CD4-positive, alpha-beta T cell treated with Interleukin-10 for 1 hour (primary cell): ENCODE measurements at regions not wholly inside any gene's neighbourhood (a gene's known extent, or its start where the extent isn't known, plus 50 kb on each side); places are given as distances from the start of the nearest gene placed in this dataset.
"Not testable (repeated sequence)": the region's sequence is repeated elsewhere in the genome, so short reads cannot be mapped to it uniquely, and the experiment has no call there.

Experiments
- DNase-seq: peaks from one replicate; pipeline ENCODE4 v3.0.0-alpha.2; 2020

DNA sequence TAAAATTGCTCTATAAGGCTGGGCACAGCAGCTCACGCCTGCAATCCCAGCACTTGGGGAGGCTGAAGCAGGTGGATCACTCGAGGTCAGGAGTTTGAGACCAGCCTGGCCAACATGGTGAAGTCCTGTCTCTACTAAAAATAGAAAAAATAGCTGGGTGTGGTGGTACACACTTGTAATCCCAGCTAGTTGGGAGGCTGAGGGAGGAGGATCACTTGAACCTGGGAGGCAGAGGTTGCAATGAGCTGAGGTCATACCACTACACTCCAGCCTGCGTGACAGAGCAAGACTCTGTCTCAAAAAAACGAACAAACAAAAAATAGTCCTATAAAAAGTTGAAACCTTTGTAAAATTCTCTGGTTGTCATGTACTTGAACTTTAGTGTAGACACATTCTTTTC lies 93.0 kb upstream of the KIF26B start:
- DNase-seq, result not testable (repeated sequence)

DNA sequence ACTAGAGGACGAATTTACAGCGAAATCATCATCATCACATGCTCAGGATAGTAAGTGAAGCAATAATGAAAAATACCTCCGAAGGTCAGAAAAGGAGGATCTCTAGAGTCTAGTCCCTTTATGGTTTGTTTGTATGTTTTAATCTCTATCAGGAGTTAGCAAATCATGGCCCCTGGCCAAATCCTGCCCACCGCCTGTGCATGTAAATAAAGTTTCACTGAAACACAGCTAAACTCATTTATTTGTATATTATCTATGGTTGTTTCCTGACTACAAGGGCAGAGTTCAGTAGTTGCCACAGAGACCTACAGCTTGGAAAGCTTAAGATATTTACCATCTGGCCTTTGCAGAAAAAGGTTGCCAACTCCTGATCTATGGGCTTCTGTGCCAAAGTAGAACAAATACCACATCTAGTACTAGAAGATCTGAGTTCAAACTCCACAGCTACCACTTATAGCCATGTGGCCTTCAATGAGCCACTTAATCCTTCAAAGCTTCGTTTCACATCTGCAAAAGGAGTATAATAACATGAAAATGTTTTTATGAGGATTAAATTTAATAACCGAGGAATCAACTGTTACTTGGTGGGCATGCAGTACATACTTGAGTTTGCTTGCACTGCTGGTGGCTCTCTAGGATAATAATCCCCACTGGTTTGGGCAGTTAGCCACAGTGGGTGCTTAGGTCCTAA lies 94.0 kb upstream of the KIF26B start:
- DNase-seq, result no peak

DNA sequence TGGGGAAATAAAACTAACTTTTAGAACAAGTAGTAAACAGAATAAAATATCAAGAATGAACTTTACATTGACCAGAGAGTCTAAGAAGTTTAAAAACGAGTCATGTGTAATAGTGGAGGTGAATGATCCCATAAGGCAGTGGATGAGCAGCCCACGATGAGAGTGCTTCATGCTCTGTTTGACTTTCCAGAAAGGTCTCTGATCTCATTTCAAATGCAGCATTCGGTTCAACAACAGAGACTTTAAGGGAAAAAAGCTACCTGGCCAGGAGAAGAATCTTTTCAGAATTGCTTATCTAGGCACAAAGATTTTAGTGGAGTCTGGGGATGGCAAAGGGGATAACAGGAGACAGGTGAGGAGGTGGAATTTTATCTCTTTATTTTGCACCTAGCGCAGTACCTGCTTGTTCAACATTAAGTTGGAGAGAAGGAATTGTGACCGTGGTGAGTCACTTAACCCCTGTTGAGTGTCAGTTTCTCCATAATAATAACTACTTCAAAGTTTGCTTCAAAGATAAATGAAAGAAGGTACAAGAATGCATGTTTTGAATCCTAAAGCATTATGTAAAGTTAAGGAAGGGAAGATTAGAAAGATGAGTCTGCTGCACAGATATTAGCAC lies 94.9 kb upstream of the KIF26B start:
- no peak for DNase-seq

DNA sequence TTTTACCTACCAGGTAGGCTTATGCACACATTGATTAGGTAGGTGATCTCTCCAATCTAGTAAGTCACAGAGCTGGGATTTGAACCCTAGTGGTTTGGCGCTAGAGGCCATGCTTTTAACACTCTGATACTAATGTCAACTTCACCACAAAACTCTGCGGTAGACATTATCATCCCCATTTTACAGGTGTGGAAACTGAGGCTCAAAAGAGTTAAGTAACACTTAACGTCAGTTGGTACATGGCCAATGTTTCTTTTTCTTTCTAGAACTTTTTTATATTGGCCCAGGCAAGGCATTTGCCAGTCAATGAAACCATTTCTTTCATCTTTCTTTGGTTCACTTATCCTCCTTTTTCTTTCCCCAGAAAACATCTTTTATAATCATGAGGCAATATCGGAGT lies 95.9 kb upstream of the KIF26B start:
- DNase-seq, result no peak

DNA sequence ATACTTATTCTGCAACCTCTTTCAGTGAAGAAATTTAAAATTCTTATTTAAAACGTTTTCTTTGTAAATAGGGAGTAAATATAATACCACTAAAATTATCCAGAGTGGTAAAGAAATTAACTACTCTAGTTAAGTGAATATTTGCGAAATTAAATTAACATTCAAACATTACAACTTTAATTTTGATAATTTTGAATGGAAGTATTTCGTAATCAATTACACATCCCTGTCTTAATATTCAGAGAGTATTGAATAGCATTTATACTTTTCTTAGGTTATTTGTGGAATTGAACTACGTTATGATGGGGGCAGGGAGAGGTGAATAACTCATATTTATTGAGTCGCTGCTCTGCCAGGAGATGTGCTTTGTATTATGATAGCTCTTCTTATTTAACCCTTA lies 96.3 kb upstream of the KIF26B start:
- no peak for DNase-seq

DNA sequence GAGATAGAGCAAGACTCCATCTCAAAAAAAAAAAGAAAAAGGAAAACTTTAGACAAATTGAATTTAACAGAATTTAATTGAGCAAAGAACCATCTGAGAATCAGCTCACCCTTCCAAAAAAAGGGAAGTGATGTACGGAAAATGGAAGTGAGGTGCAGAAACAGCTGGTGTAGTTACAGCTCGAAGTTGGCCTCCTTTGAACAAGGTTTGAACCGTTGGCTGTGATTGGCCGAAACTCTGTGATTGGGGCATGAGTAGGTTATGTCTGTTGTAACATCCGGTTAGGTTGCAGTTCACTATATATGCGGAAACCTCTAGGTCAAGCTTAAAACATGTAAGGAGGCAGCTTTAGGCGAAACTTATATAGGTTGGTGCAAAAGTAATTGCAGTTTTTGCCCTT lies 97.9 kb upstream of the KIF26B start:
- no peak for DNase-seq

DNA sequence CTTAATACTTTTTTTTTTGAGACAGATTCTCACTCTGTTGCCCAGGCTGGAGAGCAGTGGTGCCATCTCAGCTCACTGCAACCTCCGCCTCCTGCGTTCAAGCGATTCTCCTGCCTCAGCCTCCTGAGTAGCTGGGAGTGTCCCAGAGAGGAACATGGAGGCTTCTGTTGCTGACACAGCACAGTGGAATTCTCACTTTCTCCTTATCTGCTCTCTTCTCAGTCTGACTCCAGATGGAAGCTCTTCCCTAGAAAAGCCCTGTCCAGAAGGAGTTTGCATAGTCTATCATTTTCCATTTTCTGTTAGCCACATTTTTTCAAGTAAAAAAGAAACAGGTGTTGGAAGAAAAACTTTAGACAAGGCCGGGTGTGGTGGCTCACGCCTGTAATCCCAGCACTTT lies 98.5 kb upstream of the KIF26B start:
- not testable (repeated sequence) for DNase-seq

- no peak for DNase-seq
Observed at GRCh38 chr1:245055752-245056151, 99.0 kb upstream of the KIF26B start.

GRCh38 chr1:245054507-245055270 lies 100.1 kb upstream of the KIF26B start:
- no peak for DNase-seq

DNA sequence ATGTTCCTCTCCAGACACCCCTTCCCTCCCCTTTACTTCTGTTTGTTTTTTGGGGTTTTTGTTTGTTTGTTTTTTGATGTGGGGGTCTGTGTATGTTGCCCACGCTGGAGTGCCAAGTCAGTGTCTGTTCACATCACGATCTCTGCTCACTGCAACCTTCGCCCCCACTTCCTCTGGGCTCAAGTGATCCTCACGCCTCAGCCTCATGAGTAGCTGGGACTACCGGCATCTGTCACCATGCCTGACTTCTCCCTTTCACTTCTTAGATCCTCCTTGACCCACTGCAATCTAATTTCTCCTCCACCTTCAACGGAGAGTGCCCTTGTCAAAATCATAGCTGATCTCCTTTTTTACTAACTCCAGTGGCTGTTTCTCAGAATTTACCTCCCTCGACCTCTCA lies 100.7 kb upstream of the KIF26B start:
- DNase-seq, result no peak

DNA sequence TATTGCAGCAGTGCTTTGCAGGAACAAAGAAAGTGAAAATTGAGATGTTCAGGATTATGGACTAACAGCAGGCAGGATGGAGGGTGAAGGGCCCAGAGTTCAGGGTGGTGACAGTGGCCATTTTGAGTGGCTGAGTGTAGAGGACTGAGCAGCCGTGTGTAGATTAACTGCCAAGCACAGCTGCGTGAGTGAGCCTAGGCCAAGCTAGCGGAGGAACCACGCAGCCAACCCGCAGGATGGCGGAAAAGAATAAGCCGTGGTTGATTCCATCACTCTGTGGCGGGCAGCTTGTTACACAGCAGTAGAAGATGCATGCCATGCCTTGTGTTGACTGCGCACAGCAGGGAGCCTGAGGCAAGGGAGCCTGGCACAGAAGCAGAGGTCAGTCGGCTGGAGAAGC lies 102.5 kb upstream of the KIF26B start:
- DNase-seq, result no peak

- no peak for DNase-seq
Observed at GRCh38 chr1:245051349-245052221, 103.2 kb upstream of the KIF26B start.

DNA sequence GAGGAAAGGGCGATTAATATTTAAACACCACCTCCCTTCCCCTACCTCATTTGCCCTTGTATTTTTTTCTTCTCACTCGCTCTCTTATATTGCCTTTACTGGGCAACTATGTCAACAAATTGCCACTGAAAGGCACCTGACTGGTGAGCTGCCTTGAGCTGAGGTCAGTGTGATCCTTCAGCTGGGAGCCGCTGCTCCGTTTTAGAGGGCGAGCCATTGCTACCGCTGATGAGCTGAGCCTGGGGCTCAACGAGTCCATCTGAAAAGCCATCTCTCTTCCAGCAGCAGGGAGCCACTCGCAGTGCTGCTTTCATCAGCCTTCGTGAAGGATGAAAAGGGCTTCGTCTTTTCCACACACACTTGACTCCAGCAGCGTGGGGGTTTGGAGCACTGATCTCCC lies 108.0 kb upstream of the KIF26B start:
- DNase-seq, result no peak

GRCh38 chr1:245046315-245046714 lies 108.5 kb upstream of the KIF26B start:
- no peak for DNase-seq

DNA sequence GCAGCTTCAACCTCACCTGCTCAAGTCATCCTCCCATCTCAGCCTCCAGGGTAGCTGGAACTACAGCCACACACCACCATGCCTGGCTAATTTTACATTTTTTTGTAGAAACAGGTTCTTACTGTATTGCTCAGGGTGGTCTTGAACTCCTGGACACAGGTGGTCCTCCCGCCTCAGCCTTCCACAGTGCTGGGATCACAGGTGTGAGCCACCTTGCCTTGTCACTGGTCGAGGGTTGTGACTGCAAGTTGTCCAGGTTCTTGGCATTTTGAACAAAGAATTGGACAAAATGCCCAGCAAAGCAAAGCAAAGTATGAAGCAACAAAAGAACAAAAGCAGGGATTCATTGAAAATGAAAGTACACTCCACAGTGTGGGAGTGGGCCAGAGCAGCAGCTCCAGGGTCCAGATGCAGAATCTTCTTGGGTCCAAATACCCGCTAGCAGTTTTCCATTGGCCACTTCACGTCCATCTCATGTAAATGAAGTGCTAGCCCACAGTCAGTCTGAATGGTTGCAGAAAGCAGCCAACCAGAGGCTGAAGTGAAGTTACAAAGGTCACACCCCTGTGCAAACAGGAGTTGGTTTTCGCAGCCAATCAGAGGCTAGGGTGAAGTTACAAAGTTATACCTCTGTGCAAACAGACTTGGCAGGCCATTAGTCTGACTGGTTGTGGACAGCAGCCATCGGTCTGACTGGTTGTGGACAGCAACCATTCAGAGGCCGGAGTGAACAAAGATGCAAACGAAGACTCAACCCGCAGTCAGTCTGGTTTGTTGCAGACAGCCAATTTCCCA lies 109.5 kb upstream of the KIF26B start:
- no peak for DNase-seq

DNA sequence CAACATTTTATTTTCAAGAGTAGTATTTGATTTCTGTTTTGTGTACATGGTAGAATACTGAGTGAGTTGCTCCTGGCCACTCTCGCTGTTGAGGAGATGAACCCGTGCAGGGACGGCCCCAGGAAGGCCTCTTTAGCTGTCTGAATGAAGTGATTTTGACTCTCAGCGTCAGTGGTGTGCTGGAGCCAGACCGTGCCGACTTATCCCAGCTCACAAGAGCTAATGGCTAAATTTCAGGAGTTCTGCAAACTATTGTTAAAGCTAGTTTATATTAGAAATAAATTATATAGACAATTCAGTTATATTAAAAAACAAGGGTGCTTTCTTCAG lies 111.2 kb upstream of the KIF26B start:
- DNase-seq, result no peak

- no peak for DNase-seq
Observed at GRCh38 chr1:245041058-245041698, 113.6 kb upstream of the KIF26B start.

- DNase-seq, result no peak
Observed at GRCh38 chr1:245039196-245039595, 115.6 kb upstream of the KIF26B start.

DNA sequence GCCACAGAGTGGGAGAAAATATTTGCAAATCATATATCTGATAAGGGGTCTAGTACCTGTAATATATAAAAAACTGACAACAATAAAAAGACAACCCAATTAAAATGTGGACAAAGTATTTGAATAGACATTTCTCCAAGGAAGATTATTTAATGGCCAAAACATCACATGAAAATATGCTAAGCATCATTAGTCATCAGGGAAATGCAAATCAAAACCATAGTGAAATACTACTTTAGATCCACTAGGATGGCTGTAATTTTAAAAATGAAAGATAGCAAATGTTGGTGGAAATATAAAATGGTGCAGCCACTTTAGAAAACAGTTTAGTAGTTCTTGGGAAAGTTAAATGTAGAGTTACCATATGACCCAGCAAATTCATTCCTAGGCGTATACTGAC lies 118.7 kb upstream of the KIF26B start:
- DNase-seq, result no peak

GRCh38 chr1:245031041-245031440 lies 123.7 kb upstream of the KIF26B start:
- no peak for DNase-seq

GRCh38 chr1:245026247-245026646 lies 128.5 kb upstream of the KIF26B start:
- no peak for DNase-seq

GRCh38 chr1:245025525-245025924 lies 129.3 kb upstream of the KIF26B start:
- DNase-seq, result no peak
